HG02852 (cell line): ENCODE measurements at regions not wholly inside any gene's neighbourhood (a gene's known extent, or its start where the extent isn't known, plus 50 kb on each side); places are given as distances from the start of the nearest gene placed in this dataset.

Experiments
- ATAC-seq: cut with Tn5 transposase; IDR thresholded peaks from one replicate; pipeline ENCODE4 v1.9.1; 2021; ENCODE audit warnings: mild to moderate bottlenecking, moderate library complexity; ENCODE audit not compliant: unreplicated experiment

- ATAC-seq = no peak
Measured at GRCh38 chr12:124433879-124434278, 133.5 kb downstream of the NCOR2 start.

- no peak for ATAC-seq
Measured at GRCh38 chr12:124433147-124433874, 134.1 kb downstream of the NCOR2 start.

- ATAC-seq = no peak
Measured at GRCh38 chr12:124432376-124432775, 135.0 kb downstream of the NCOR2 start.

DNA sequence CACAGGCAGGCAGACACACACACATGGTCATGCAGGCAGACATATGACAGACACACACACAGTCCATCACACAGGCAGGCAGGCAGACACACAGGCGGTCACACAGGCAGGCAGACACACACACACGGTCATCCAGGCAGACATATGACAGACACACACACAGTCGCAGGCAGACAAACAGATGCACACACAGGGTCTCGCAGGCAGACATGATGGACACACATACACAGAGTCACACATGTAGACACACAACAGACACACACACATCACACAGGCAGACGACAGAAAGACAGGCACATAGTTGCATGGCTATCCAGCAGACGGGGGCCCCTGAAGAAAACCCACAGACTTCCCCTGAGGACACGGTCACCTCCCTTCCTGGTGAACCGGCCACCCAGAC is 135.4 kb downstream of the NCOR2 start:
- ATAC-seq = no peak

- ATAC-seq = no peak
Measured at GRCh38 chr12:124430491-124430890, 135.6 kb downstream of the RFLNA start.

- ATAC-seq = no peak
Measured at GRCh38 chr12:124429535-124429934, 134.6 kb downstream of the RFLNA start.

DNA sequence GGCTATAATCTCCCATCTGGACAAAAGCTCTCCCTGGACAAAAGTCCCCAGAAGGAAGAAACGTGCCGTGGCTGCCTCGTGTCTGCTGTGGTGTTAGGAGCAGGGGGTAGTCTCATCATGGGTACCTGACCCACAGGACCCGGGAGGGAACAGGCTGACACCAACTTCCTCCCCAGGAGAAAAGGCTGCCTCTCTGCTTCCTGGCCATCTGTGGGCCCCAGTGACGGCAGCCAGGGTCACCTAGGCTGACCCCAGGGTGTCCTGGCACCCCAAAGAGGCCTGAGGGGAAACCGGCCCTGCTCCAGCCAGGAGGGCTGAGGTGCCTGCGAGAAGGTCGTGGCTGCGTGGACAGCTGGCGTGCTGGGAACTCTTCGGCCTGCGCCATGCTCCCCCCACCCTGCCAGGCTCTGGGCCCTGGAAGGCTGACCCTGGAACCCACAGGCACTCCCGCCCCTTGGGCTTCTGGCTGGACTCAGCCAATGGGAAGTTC is 133.9 kb downstream of the RFLNA start:
- no peak for ATAC-seq

GRCh38 chr12:124428136-124428791 is 133.4 kb downstream of the RFLNA start:
- no peak for ATAC-seq

DNA sequence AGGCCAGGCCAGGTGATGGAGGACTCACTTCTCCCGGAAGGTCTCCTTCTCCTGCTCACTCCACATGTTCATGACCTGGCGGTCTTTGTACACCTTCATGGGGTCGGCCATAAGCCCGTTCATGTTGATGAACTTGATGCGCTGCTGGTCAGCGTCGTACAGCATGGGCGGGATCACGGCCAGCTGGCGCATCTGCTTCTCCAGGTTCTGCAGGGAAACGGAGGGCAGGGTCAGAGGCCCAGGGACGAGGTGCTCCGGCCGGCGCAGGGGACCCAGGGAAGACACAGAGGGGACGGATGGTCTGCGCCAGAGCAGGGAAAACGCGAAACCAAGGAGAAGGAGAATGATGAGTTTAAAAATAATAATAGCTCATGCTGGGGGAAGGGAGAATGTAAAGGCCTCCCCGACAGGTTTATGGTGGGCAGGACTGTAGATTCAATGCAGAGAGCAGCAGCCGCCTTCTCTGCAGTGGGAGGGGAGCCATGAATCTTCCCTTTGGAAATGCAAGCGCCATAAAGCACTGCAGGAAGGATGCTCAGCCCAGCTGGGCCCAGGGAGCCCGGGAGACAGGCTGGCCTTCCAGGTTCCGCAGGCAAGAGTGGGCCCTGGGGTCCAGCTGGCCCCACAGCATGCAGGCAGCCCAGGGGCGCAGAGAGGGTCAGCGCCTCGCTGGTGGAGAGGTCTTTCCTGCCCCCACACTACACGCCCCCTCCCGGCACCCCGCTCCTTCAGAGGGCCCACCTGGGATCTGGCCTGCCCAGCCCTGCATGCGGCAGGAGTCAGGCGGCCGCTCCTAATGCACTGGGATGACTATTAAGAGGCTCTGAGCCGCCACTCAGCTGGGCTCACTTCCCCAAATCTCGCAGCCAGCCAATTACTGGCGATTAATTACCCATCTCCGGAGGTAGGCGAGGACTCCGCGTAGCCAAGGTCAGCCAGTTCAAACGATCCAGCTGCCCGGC is 132.0 kb downstream of the RFLNA start:
- ATAC-seq = no peak

DNA sequence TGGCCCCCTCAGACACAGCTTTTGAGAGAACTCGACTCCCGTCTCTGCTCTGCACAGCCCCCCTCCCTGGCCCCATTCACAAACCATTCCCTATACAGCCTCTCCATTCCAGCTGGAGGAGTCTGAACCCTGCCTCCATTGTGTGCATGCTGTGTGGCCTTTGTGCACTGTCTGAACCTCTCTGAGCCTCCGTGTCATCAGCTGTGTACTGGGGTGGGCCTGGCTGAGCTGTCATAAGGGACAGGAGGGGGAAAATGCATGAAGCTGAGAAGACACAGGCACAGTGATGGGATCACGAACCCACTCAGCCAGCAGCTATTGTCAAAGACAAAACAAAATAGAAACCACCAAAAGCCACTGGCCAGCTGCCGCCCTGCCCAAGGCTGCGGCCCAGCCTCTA is 130.8 kb downstream of the RFLNA start:
- ATAC-seq = no peak

GRCh38 chr12:124424516-124424905 is 129.6 kb downstream of the RFLNA start:
- no peak for ATAC-seq

DNA sequence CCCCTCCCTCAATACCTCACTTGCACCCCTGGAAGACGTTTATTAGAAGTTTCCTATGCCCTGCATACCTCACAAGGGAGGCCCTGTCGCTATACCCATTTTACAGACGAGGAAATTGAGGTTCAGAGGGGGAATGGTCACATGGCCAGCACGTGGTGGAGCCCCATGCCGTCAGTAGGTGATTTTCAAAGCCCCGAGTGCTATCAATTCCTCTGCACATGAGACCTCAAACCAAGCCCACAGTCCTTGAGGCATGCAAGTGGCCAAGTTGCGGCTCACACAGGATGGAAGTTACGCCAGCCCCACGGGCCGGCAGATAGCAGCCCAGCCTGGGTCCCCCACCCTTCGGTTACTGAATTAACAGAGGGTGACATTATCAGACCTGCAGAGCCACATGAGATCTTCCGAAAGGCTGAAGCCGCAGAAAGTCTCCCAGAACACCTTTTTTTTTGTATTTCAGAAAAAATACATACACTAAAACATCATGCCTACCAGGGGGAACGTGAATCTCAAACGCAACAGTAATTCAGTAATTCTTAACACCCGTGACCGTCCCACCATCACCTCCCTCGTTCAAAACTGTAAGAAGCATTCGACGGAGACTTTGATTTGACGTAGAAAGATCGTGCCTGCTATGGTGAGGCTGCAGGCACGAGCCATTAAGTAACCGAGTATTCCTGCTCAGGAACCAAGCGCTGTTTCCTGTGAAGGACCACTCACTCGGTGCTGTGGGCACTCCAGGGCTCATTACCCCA is 129.0 kb downstream of the RFLNA start:
- ATAC-seq = no peak

- no peak for ATAC-seq
Measured at GRCh38 chr12:124422570-124423523, 128.0 kb downstream of the RFLNA start.

DNA sequence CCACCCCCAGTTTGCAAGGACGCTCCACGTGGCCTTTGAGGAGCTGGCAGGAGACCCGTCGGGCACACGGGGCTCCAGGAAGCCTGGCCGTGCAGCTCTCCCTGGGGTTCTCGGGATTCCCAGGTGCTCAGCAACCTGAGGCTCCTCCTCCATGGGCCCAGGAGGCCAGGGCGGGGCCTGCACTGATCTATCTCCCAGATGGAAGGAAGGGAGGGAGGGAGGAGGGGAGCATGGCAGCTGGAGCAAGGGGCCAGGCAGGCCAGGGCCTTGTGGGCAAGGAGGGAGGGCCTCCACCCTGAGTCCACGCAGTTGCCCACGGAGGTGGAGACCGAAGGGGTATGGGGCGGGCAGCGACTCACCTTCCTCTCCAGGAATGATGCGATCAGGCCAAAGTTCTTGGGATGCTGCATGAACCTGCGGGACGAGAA is 127.3 kb downstream of the RFLNA start:
- ATAC-seq = no peak

DNA sequence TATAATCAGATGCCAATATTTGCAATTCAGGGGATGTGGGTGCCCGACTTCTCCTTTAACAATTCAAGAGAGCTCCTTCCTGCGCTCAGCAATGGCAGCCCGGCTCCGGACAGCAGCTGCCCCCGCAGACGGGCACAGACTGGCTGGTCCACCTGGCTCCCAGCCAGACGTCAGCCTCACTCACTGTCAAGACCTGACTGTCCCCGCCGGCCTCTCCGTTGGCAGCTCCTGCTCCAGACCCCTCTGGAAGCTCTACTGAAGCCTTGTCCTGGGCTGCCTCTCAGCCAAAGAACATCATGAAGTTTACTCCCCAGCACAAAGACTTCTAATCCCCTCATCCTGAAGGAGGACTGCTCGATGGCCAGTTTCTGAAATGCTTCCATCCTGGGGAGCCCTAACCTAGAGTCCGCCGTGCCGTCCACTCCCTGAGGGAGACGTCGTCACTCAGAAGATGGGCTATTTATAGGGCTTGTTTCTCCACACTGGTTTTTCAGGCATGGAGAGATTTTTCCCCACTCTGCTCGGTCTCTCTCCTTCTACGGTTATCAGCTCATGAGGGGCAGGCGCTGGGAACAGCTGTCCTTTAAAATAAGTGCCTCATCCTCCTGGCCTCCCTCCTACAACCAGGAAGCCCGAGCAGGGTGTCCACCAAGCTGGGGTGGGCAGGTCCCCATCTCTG is 126.2 kb downstream of the RFLNA start:
- ATAC-seq = no peak

GRCh38 chr12:124420041-124420995 is 125.4 kb downstream of the RFLNA start:
- ATAC-seq = no peak

DNA sequence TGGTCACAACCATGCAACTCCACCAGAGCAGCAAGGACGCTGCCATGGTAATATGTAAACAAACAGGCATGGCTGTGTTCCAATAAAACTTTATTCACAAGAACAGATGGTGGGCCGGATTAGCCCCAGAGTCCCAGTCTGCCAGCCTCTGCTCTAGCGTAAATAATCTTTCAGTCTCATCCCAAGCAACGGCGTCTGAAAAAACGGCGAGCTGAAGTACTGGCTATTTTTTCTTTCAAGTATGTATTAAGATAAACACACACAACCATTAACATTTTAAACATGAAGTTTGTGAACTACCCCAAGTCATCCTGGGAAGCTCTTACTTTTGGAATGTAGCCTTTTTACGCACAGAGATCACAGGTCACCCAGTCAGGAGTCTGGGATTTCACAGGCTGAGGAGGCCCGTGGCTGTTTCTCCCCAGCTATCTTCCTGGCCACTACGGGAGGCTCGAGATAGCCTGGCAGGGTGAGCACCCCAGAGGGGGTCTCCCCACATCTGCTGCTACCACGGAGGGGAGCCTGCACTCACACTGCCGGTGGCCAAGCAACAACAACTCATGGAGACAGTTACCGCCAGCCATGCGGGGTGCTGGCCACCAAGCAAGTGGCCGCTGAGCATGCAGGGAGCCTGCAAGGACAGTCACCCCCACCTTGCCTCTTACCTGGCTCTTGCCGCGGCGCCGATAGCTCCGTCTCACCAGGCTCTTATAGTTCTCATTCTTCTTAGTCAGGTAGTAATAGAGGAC is 124.6 kb downstream of the RFLNA start:
- ATAC-seq = no peak
